Mucosa of descending colon (tissue), 3 donors: ENCODE measurements at regions not wholly inside any gene's neighbourhood (a gene's known extent, or its start where the extent isn't known, plus 50 kb on each side); places are given as distances from the start of the nearest gene placed in this dataset.

ENCODE experiments used
- ATAC-seq: fragments of 200-7000 bp; cut with Tn5 transposase; one replicate; pipeline ENCODE4 v1.9.1; 2020; ENCODE audit warnings: mild to moderate bottlenecking, moderate library complexity
- DNase-seq, 3 donors: peaks; one replicate each; pipeline ENCODE4 v3.0.0-alpha.2; 2020
- H3K36me3 ChIP-seq: fragments of 200-600 bp; one replicate; pipeline ENCODE4 v1.8.0; 2021; ENCODE audit warnings: low read depth, mild to moderate bottlenecking
- H3K4me1 ChIP-seq: fragments of 200-600 bp; one replicate; pipeline ENCODE4 v1.8.0; 2021; ENCODE audit warnings: low read depth, mild to moderate bottlenecking
- H3K4me3 ChIP-seq: fragments of 200-600 bp; one replicate; pipeline ENCODE4 v1.8.0; 2021; ENCODE audit warnings: mild to moderate bottlenecking
- H3K9me3 ChIP-seq: fragments of 200-600 bp; one replicate; pipeline ENCODE4 v1.8.0; 2021; ENCODE audit warnings: mild to moderate bottlenecking
- CTCF ChIP-seq: fragments of 200-600 bp; IDR thresholded peaks from one replicate; pipeline ENCODE4 v1.8.0; 2022; ENCODE audit warnings: antibody characterized with exemption, mild to moderate bottlenecking
- intact Hi-C, 2 donors: fragments of 100-400 bp; cut with DNase I in 1 of 2; cut with micrococcal nuclease in 1 of 2; formaldehyde crosslinking; loops; one replicate each; pipeline versions ENCODE4 v1.11.0 to v1.11.1; 2022; cut with DNase I, micrococcal nuclease
- donor health status: DM: no; HTN: no; CAD: no; lungs with moderate emphysema.
- donor health status: DM: no; HTN: no; CAD: no.
- donor health status: DM: no; HTN: yes; CAD: no.

- DNase-seq (no peak), ATAC-seq (no peak)
- intact Hi-C loops = no loop called here
- no peak overlapping the region for H3K4me3 ChIP-seq
- no peaks in the 10 kb centered on the region for H3K9me3 ChIP-seq
- no peaks in the 10 kb centered on the region for H3K4me1 ChIP-seq
- H3K36me3 ChIP-seq = no peaks in the 10 kb centered on the region
- TF ChIP-seq CTCF = no peak
Measured at GRCh38 chr10:47070541-47070940, 159.3 kb downstream of the PTPN20 start.

- H3K36me3 ChIP-seq = no peaks in the 10 kb centered on the region
- ATAC-seq = no peak
Measured at GRCh38 chr10:47071891-47072290, 160.7 kb downstream of the PTPN20 start.

GRCh38 chr10:47073967-47074366 lies 162.7 kb downstream of the PTPN20 start:
- DNase-seq (no peak), ATAC-seq (no peak)
- no peaks in the 10 kb centered on the region for H3K9me3 ChIP-seq
- H3K4me3 ChIP-seq = no peak overlapping the region
- intact Hi-C loops = no loop called here
- no peaks in the 10 kb centered on the region for H3K36me3 ChIP-seq
- no peaks in the 10 kb centered on the region for H3K4me1 ChIP-seq
- no peak for TF ChIP-seq CTCF

More at GRCh38 chr10:47071891-47072290, 160.7 kb downstream of the PTPN20 start:
- Histone ChIP-seq H3K4me1 (no peaks in the 10 kb centered on the region), H3K9me3 (no peaks in the 10 kb centered on the region), H3K4me3 (no peak overlapping the region)
- DNase-seq = no peak
- no peak for TF ChIP-seq CTCF
- intact Hi-C loops = no loop called here

- intact Hi-C loops = no loop called here
- H3K36me3 ChIP-seq = no peaks in the 10 kb centered on the region
- no peak for DNase-seq
- no peaks in the 10 kb centered on the region for H3K4me1 ChIP-seq
- H3K9me3 ChIP-seq = no peaks in the 10 kb centered on the region
- no peak for TF ChIP-seq CTCF
- ATAC-seq = no peak
- H3K4me3 ChIP-seq = no peak overlapping the region
Measured at GRCh38 chr10:47076949-47077361, 165.7 kb downstream of the PTPN20 start.

- Histone ChIP-seq H3K9me3 (no peaks in the 10 kb centered on the region), H3K4me3 (no peak overlapping the region), H3K36me3 (no peaks in the 10 kb centered on the region), H3K4me1 (no peaks in the 10 kb centered on the region)
- intact Hi-C loops = no loop called here
- ATAC-seq = no peak
- TF ChIP-seq CTCF = no peak
- no peak for DNase-seq
Measured at GRCh38 chr10:47077386-47077785, 166.2 kb downstream of the PTPN20 start.

- ATAC-seq (no peak), DNase-seq (no peak)
- Histone ChIP-seq H3K4me3 (no peak overlapping the region), H3K9me3 (no peaks in the 10 kb centered on the region), H3K36me3 (no peaks in the 10 kb centered on the region), H3K4me1 (no peaks in the 10 kb centered on the region)
- TF ChIP-seq CTCF = no peak
- intact Hi-C loops = no loop called here
Measured at GRCh38 chr10:47077941-47078340, 166.7 kb downstream of the PTPN20 start.
